NT2/D1 (cell line): ENCODE measurements at regions not wholly inside any gene's neighbourhood (a gene's known extent, or its start where the extent isn't known, plus 50 kb on each side); places are given as distances from the start of the nearest gene placed in this dataset.
"Not testable (repeated sequence)": the region's sequence is repeated elsewhere in the genome, so short reads cannot be mapped to it uniquely, and the experiment has no call there.

Experiments used
- DNase-seq: peaks from one replicate; pipeline ENCODE4 v3.0.0-alpha.2; 2011; ENCODE audit warnings: low read depth, low spot score
- H3K27me3 ChIP-seq: 2 replicates; pipeline ENCODE4 v1.6.0; 2011; ENCODE audit warnings: mild to moderate bottlenecking; ENCODE audit not compliant: insufficient read length, insufficient read depth
- H3K36me3 ChIP-seq: 2 replicates; pipeline ENCODE4 v1.6.1; 2011; ENCODE audit warnings: mild to moderate bottlenecking, low read length, mixed read lengths; ENCODE audit not compliant: insufficient read depth, insufficient read length
- H3K4me1 ChIP-seq: 2 replicates; pipeline ENCODE4 v1.5.1; 2011; ENCODE audit not compliant: insufficient read depth, insufficient read length
- H3K4me3 ChIP-seq: 2 replicates; pipeline ENCODE4 v1.5.1; 2011; ENCODE audit warnings: low read depth; ENCODE audit not compliant: insufficient read length
- H3K9ac ChIP-seq: 2 replicates; pipeline ENCODE4 v1.6.0; 2011; ENCODE audit warnings: low read depth; ENCODE audit not compliant: insufficient read length
- H3K9me3 ChIP-seq: 2 replicates; pipeline ENCODE4 v1.5.1; 2011; ENCODE audit warnings: mild to moderate bottlenecking, low read length; ENCODE audit not compliant: insufficient read depth
- SUZ12 ChIP-seq: IDR thresholded peaks from 2 replicates; pipeline ENCODE4 v1.6.1; 2011; ENCODE audit not compliant: insufficient read length, insufficient read depth; ENCODE audit errors: extremely low read depth
- YY1 ChIP-seq: IDR thresholded peaks from 2 replicates; pipeline ENCODE4 v1.6.1; 2011; ENCODE audit not compliant: insufficient read length, insufficient read depth
- ZNF274 ChIP-seq: IDR thresholded peaks from 2 replicates; pipeline ENCODE4 v1.6.1; 2011; ENCODE audit warnings: mild to moderate bottlenecking, low read depth, low read length

- Histone ChIP-seq H3K9me3 (no peaks in the 10 kb centered on the region; the same call in 1 of the 2 replicates), H3K27me3 (no peaks in the 10 kb centered on the region), H3K36me3 (no peaks in the 10 kb centered on the region), H3K4me3 (no peak overlapping the region), H3K4me1 (no peaks in the 10 kb centered on the region), H3K9ac (no peak overlapping the region)
- DNase-seq: no peak
- no peak for TF ChIP-seq SUZ12
- no peak for TF ChIP-seq ZNF274
- TF ChIP-seq YY1: no peak
Measured at GRCh38 chr17:5759501-5759925, 175.2 kb upstream of the NLRP1 start.

- DNase-seq: no peak
- Histone ChIP-seq H3K9ac (no peak overlapping the region), H3K27me3 (no peaks in the 10 kb centered on the region), H3K36me3 (no peaks in the 10 kb centered on the region), H3K4me1 (no peaks in the 10 kb centered on the region), H3K4me3 (no peak overlapping the region), H3K9me3 (no peaks in the 10 kb centered on the region; the same call in 1 of the 2 replicates)
- TF ChIP-seq SUZ12 (no peak), ZNF274 (no peak), YY1 (no peak)
Measured at GRCh38 chr17:5762191-5762590, 177.9 kb upstream of the NLRP1 start.

GRCh38 chr17:5763595-5764306, 179.4 kb upstream of the NLRP1 start:
- H3K4me1 ChIP-seq: no peaks in the 10 kb centered on the region

GRCh38 chr17:5769593-5770354, 185.5 kb upstream of the NLRP1 start:
- Histone ChIP-seq H3K9ac (peak overlapping the region; percentile 21), H3K9me3 (no peaks in the 10 kb centered on the region), H3K4me3 (no peak overlapping the region), H3K4me1 (peaks cover 11% of the 10 kb centered on the region), H3K36me3 (no peaks in the 10 kb centered on the region), H3K27me3 (no peaks in the 10 kb centered on the region)
- TF ChIP-seq YY1 (no peak), SUZ12 (no peak), ZNF274 (no peak)
- DNase-seq: peak; percentile 38

More at GRCh38 chr17:5763595-5764306, 179.4 kb upstream of the NLRP1 start:
- no peak for DNase-seq
- Histone ChIP-seq H3K9me3 (no peaks in the 10 kb centered on the region), H3K4me3 (no peak overlapping the region), H3K27me3 (no peaks in the 10 kb centered on the region), H3K36me3 (no peaks in the 10 kb centered on the region), H3K9ac (no peak overlapping the region)
- TF ChIP-seq ZNF274 (no peak), YY1 (no peak), SUZ12 (no peak)

- DNase-seq: no peak
- Histone ChIP-seq H3K9ac (no peak overlapping the region), H3K36me3 (no peaks in the 10 kb centered on the region), H3K4me3 (no peak overlapping the region), H3K9me3 (no peaks in the 10 kb centered on the region), H3K4me1 (peaks cover 12% of the 10 kb centered on the region), H3K27me3 (no peaks in the 10 kb centered on the region)
- no peak for TF ChIP-seq SUZ12
- TF ChIP-seq YY1: no peak
- no peak for TF ChIP-seq ZNF274
Measured at GRCh38 chr17:5770441-5771270, 186.3 kb upstream of the NLRP1 start.

GRCh38 chr17:5771271-5771577, 186.9 kb upstream of the NLRP1 start:
- H3K27me3 ChIP-seq, DNase-seq, H3K9me3 ChIP-seq, H3K4me3 ChIP-seq, H3K36me3 ChIP-seq, H3K9ac ChIP-seq: not testable (repeated sequence)
- peaks cover 13% of the 10 kb centered on the region for H3K4me1 ChIP-seq

GRCh38 chr17:5772017-5772416, 187.7 kb upstream of the NLRP1 start:
- not testable (repeated sequence) for H3K27me3 ChIP-seq, H3K9ac ChIP-seq
- H3K4me1 ChIP-seq: peaks cover 13% of the 10 kb centered on the region

More at GRCh38 chr17:5772017-5772416, 187.7 kb upstream of the NLRP1 start:
- DNase-seq, H3K4me3 ChIP-seq, H3K9me3 ChIP-seq, H3K36me3 ChIP-seq: not testable (repeated sequence)
